Kidney tubule cell (primary cell): ENCODE measurements at regions not wholly inside any gene's neighbourhood (a gene's known extent, or its start where the extent isn't known, plus 50 kb on each side); places are given as distances from the start of the nearest gene placed in this dataset.
"Not testable (repeated sequence)": the region's sequence is repeated elsewhere in the genome, so short reads cannot be mapped to it uniquely, and the experiment has no call there.

Experiments
- DNase-seq: peaks from one replicate; pipeline ENCODE4 v3.0.0-alpha.2; 2018; ENCODE audit warnings: low spot score

- not testable (repeated sequence) for DNase-seq
Observed at GRCh38 chrX:132302687-132303086, 83.4 kb upstream of the RAP2C start.

- DNase-seq = no peak
Observed at GRCh38 chrX:132294776-132295495, 75.7 kb upstream of the RAP2C start.

- DNase-seq = no peak
Observed at GRCh38 chrX:132294192-132294591, 74.9 kb upstream of the RAP2C start.

GRCh38 chrX:132292793-132293192 lies 73.5 kb upstream of the RAP2C start:
- peak; percentile 59 for DNase-seq

GRCh38 chrX:132277953-132278614 lies 58.8 kb upstream of the RAP2C start:
- DNase-seq = no peak

GRCh38 chrX:132272826-132273225 lies 53.6 kb upstream of the RAP2C start:
- DNase-seq = no peak

- DNase-seq = no peak
Observed at GRCh38 chrX:132271311-132271778, 52.1 kb upstream of the RAP2C start.

GRCh38 chrX:132270699-132271098 lies 51.5 kb upstream of the RAP2C start:
- peak; percentile 43 for DNase-seq

- no peak for DNase-seq
Observed at GRCh38 chrX:132270021-132270420, 50.8 kb upstream of the RAP2C start.
